SK-N-SH (cell line): ENCODE measurements at regions not wholly inside any gene's neighbourhood (a gene's known extent, or its start where the extent isn't known, plus 50 kb on each side); places are given as distances from the start of the nearest gene placed in this dataset.

Experiments used
- CTCF ChIA-PET: fragments of 300-600, 350-600 bp; formaldehyde crosslinking; extraction: SDS; loops from one replicate; lab custom pipeline; 2021; lab: Yijun Ruan, JAX
- POLR2A ChIA-PET: fragments of 350-600 bp; sonication (Branson Sonifier 250); formaldehyde crosslinking; extraction: SDS; loops from one replicate; lab custom pipeline; 2020; ENCODE audit warnings: antibody characterized with exemption, inconsistent platforms; lab: Yijun Ruan, JAX
- DNase-seq: peaks from one replicate; pipeline ENCODE4 v3.0.0; 2012
- H2AFZ ChIP-seq: fragments of 200-600 bp; sonication (generic); 2 replicates; pipeline ENCODE4 v1.8.1; 2016; ENCODE audit warnings: antibody characterized with exemption, mild to moderate bottlenecking, low read depth
- H3F3A ChIP-seq: fragments of 200-600 bp; sonication (generic); replicated peaks from 2 replicates; pipeline ENCODE3; 2016; ENCODE audit warnings: antibody characterized with exemption, mild to moderate bottlenecking; ENCODE audit not compliant: insufficient read depth
- H3K27ac ChIP-seq, 2 experiments: fragments of 200-500 bp in 1 of 2; fragments of 200-600 bp in 1 of 2; sonication (Bioruptor generic) in 1 of 2; sonication (generic), shearing (Covaris generic) in 1 of 2; 2 replicates each; pipeline versions ENCODE4 v1.5.1 to v1.6.1; 2014 to 2016; ENCODE audit warnings: low read depth in 2 of 2, inconsistent platforms in 1 of 2, low read length in 1 of 2, mild to moderate bottlenecking in 1 of 2, mixed read lengths in 1 of 2
- H3K27me3 ChIP-seq: fragments of 200-600 bp; sonication (generic), shearing (Covaris generic); 2 replicates; pipeline ENCODE4 v1.6.1; 2016; ENCODE audit warnings: mixed run types; ENCODE audit not compliant: insufficient read depth
- H3K36me3 ChIP-seq, 2 experiments: fragments of 200-500 bp in 1 of 2; fragments of 200-600 bp in 1 of 2; sonication (Bioruptor generic) in 1 of 2; sonication (generic) in 1 of 2; replicated peaks in 1 of 2; 2 replicates each; pipeline versions ENCODE3 to v1.5.1; 2014 to 2016; ENCODE audit warnings: low read length in 1 of 2, mild to moderate bottlenecking in 1 of 2; ENCODE audit not compliant: insufficient read depth in 2 of 2, control insufficient read depth in 1 of 2
- H3K4me1 ChIP-seq, 2 experiments: fragments of 200-500 bp in 1 of 2; fragments of 200-600 bp in 1 of 2; sonication (Bioruptor generic) in 1 of 2; sonication (generic), shearing (Covaris generic) in 1 of 2; 2 replicates each; pipeline versions ENCODE4 v1.5.1 to v1.6.1; 2014 to 2016; ENCODE audit warnings: low read depth in 1 of 2, low read length in 1 of 2, mixed run types in 1 of 2; ENCODE audit not compliant: insufficient read depth in 2 of 2, control insufficient read depth in 1 of 2
- H3K4me2 ChIP-seq: fragments of 200-600 bp; sonication (generic), shearing (Covaris generic); 2 replicates; pipeline ENCODE4 v1.6.1; 2017; ENCODE audit warnings: mixed run types
- H3K4me3 ChIP-seq, 2 experiments: fragments of 200-500 bp in 1 of 2; fragments of 200-600 bp in 1 of 2; sonication (Bioruptor generic) in 1 of 2; sonication (generic), shearing (Covaris generic) in 1 of 2; 2 replicates each; pipeline versions ENCODE4 v1.5.1 to v1.8.1; 2014 to 2016; ENCODE audit warnings: low read depth in 2 of 2, inconsistent platforms in 1 of 2, low read length in 1 of 2, mild to moderate bottlenecking in 1 of 2, mixed read lengths in 1 of 2, moderate library complexity in 1 of 2
- H3K79me2 ChIP-seq: fragments of 200-600 bp; sonication (generic); 2 replicates; pipeline ENCODE4 v1.8.1; 2017; ENCODE audit warnings: mild to moderate bottlenecking; ENCODE audit not compliant: insufficient read depth
- H3K9ac ChIP-seq: fragments of 200-600 bp; sonication (generic); 2 replicates; pipeline ENCODE4 v1.6.1; 2017; ENCODE audit warnings: mixed run types
- H3K9me2 ChIP-seq: fragments of 200-600 bp; sonication (generic); 2 replicates; pipeline ENCODE4 v1.6.1; 2017; ENCODE audit warnings: mixed run types
- H3K9me3 ChIP-seq: fragments of 200-600 bp; sonication (generic); 2 replicates; pipeline ENCODE4 v1.6.1; 2017; ENCODE audit warnings: mixed run types, mild to moderate bottlenecking, moderate library complexity
- H4K20me1 ChIP-seq: fragments of 200-600 bp; sonication (generic); 2 replicates; pipeline ENCODE4 v1.6.1; 2017; ENCODE audit warnings: mild to moderate bottlenecking, mixed run types; ENCODE audit not compliant: insufficient read depth
- EZH2phosphoT487 ChIP-seq: fragments of 200-600 bp; sonication (generic); IDR thresholded peaks from 2 replicates; pipeline ENCODE4 v1.6.1; 2017; ENCODE audit warnings: low read depth, mixed run types, mild to moderate bottlenecking, antibody characterized with exemption, moderate library complexity, borderline replicate concordance
- FOXJ3 ChIP-seq: sonication (generic); formaldehyde crosslinking; IDR thresholded peaks from 2 replicates; pipeline ENCODE4 v1.5.1; 2020; ENCODE audit warnings: mild to moderate bottlenecking, missing genetic modification reagents
- GABPA ChIP-seq: IDR thresholded peaks from 2 replicates; pipeline ENCODE4 v1.4.0; 2012; ENCODE audit warnings: low read depth, mild to moderate bottlenecking
- GATA2 ChIP-seq: sonication (generic); formaldehyde crosslinking; IDR thresholded peaks from 2 replicates; pipeline ENCODE4 v1.5.0; 2020; ENCODE audit warnings: mild to moderate bottlenecking, missing genetic modification reagents
- NFIC ChIP-seq: IDR thresholded peaks from 2 replicates; pipeline ENCODE4 v1.4.0; 2012; ENCODE audit warnings: borderline replicate concordance
- NRF1 ChIP-seq: IDR thresholded peaks from 2 replicates; pipeline ENCODE4 v1.6.1; 2012; ENCODE audit warnings: low read depth, mild to moderate bottlenecking, low read length
- RAD21 ChIP-seq: IDR thresholded peaks from 2 replicates; pipeline ENCODE4 v1.6.1; 2012; ENCODE audit warnings: mild to moderate bottlenecking, low read length
- RXRA ChIP-seq: IDR thresholded peaks from 2 replicates; pipeline ENCODE4 v1.4.0; 2012; ENCODE audit warnings: low read depth, mild to moderate bottlenecking, borderline replicate concordance
- SMC3 ChIP-seq: IDR thresholded peaks from 2 replicates; pipeline ENCODE4 v1.6.1; 2012; ENCODE audit warnings: low read depth, low read length, improper control_type of control experiment
- WGBS: methylation state at CpG from one replicate; pipeline ENCODE4 v1.1.6; 2017; ENCODE audit warnings: low lambda C conversion rate; 5-methylcytosine and 5-hydroxymethylcytosine counted together
- TF ChIP-seq, protein P1 (sequence below): IDR thresholded peaks from 2 replicates; pipeline ENCODE4 v1.4.0; 2012; ENCODE audit warnings: low read depth, borderline replicate concordance
- TF ChIP-seq, protein P2 (sequence below): fragments of 200-600 bp; sonication (generic); IDR thresholded peaks from 2 replicates; pipeline ENCODE4 v1.6.1; 2017; ENCODE audit warnings: antibody characterized with exemption, mild to moderate bottlenecking, moderate library complexity
- TF ChIP-seq, protein P3 (sequence below): IDR thresholded peaks from 2 replicates; pipeline ENCODE4 v1.4.0; 2012; ENCODE audit warnings: low read depth, borderline replicate concordance

DNA sequence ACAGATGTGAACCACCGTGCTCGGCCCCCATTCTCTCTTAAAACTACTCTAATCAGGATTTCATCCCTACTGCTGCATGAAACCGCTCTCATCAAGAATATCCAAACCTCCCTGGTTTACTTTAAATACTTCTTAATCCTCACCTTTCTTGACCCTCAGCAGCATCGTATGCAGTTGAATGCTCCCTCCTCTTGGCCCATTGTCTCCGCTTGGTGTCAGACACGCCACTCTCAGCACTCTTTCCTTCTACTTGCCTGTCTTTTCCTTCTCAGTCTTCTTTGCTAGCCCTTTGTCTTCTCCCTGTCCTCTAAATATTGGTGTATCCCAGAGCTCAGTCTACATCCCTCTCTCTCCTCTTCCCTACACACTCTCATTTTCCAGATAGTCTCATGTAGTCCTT lies 314.9 kb downstream of the MRPL39 start:
- ChIA-PET CTCF (no interaction called here), POLR2A (no interaction called here)
- no peak overlapping the region for H3K9ac ChIP-seq
- no peaks in the 10 kb centered on the region; the same call in 1 of the 2 replicates for H3K9me3 ChIP-seq
- no peaks in the 10 kb centered on the region for H3K79me2 ChIP-seq
- no peaks in the 10 kb centered on the region for H3K27me3 ChIP-seq
- H3K4me3 ChIP-seq, result no peak overlapping the region
- 83% methylated on average over 6 of the region's 6 CpGs for WGBS
- no peak for DNase-seq
- TF ChIP-seq, protein P1, sequence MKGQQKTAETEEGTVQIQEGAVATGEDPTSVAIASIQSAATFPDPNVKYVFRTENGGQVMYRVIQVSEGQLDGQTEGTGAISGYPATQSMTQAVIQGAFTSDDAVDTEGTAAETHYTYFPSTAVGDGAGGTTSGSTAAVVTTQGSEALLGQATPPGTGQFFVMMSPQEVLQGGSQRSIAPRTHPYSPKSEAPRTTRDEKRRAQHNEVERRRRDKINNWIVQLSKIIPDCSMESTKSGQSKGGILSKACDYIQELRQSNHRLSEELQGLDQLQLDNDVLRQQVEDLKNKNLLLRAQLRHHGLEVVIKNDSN, result no peak
- no peak for TF ChIP-seq RXRA
- no peak for TF ChIP-seq NRF1
- H3K4me1 ChIP-seq, result no peaks in the 10 kb centered on the region
- H3K9me2 ChIP-seq, result no peaks in the 10 kb centered on the region
- no peak overlapping the region for H2AFZ ChIP-seq
- H3K4me2 ChIP-seq, result no peak overlapping the region
- no peaks in the 10 kb centered on the region for H4K20me1 ChIP-seq
- no peaks in the 10 kb centered on the region for H3K36me3 ChIP-seq
- no peak overlapping the region for H3K27ac ChIP-seq
- peaks cover 4% of the 10 kb centered on the region for H3F3A ChIP-seq

DNA sequence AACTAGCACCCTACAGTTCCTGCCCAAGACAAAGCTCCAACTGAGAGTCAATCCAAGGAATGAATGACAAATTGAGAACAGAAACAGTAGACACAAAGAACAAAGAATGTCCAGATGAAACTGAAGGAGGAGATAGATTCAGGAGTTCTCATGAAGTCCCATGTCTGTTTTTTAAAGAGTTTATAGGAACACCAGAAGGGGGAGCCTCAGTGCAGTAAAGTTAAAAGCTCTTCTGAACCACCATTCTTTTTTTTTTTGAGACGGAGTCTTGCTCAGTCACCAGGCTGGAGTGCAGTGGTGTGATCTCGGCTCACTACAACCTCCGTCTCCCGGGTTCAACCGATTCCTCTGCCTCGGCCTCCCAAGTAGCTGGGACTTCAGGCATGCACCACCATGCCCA lies 323.6 kb downstream of the MRPL39 start:
- POLR2A ChIA-PET, result no interaction called here
- Histone ChIP-seq H3K79me2 (no peaks in the 10 kb centered on the region), H3F3A (peaks cover 4% of the 10 kb centered on the region), H4K20me1 (no peaks in the 10 kb centered on the region), H3K9me3 (no peaks in the 10 kb centered on the region), H3K27me3 (no peaks in the 10 kb centered on the region), H3K9me2 (no peaks in the 10 kb centered on the region), H3K27ac (no peak overlapping the region), H3K9ac (no peak overlapping the region), H3K4me2 (no peak overlapping the region), H2AFZ (no peak overlapping the region), H3K36me3 (no peaks in the 10 kb centered on the region), H3K4me1 (no peaks in the 10 kb centered on the region), H3K4me3 (no peak overlapping the region; a peak in 1 of 4 replicates)
- 0 out of 2 replicates have a peak, but pooled peaks have one; percentile 10 for TF ChIP-seq RAD21
- no peak for TF ChIP-seq GABPA
- TF ChIP-seq, protein P2, sequence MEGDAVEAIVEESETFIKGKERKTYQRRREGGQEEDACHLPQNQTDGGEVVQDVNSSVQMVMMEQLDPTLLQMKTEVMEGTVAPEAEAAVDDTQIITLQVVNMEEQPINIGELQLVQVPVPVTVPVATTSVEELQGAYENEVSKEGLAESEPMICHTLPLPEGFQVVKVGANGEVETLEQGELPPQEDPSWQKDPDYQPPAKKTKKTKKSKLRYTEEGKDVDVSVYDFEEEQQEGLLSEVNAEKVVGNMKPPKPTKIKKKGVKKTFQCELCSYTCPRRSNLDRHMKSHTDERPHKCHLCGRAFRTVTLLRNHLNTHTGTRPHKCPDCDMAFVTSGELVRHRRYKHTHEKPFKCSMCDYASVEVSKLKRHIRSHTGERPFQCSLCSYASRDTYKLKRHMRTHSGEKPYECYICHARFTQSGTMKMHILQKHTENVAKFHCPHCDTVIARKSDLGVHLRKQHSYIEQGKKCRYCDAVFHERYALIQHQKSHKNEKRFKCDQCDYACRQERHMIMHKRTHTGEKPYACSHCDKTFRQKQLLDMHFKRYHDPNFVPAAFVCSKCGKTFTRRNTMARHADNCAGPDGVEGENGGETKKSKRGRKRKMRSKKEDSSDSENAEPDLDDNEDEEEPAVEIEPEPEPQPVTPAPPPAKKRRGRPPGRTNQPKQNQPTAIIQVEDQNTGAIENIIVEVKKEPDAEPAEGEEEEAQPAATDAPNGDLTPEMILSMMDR, result peak; percentile 45
- TF ChIP-seq RXRA, result no peak
- peak; percentile 15; the same call in 1 of the 2 replicates for TF ChIP-seq SMC3
- TF ChIP-seq FOXJ3, result no peak
- no peak for DNase-seq
- CTCF ChIA-PET, result interaction anchor here (1.2 to 1.5 kb wide), 3 partner anchors 11 to 102 kb away, joined by 3 to 9 read pairs (median 5); no protein-coding TSS in a partner anchor
- whole genome bisulfite sequencing, result 94% methylated on average over 6 of the region's 6 CpGs

DNA sequence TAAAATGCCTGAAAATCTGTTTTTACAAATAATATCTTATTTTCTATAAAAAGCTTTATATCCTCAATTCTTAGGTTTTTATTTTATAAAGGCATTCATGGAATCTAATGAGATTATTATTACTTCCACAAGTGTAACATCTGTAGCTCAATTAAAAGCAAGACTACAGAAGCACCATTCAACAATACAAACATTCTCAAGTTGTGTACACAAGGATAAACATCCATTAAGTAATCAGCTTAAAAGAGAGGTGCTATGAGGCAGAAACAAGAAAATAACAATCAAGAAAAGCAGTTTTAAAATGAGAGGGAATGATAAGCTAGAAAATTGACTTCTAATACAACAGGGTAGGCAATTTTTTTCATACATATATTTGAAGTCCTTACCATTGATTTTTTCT lies 326.1 kb downstream of the MRPL39 start:
- Histone ChIP-seq H3K4me1 (no peaks in the 10 kb centered on the region), H4K20me1 (no peaks in the 10 kb centered on the region), H3K27me3 (no peaks in the 10 kb centered on the region), H3K36me3 (no peaks in the 10 kb centered on the region), H3K9me3 (no peaks in the 10 kb centered on the region), H3K4me2 (no peak overlapping the region), H2AFZ (no peak overlapping the region), H3K4me3 (no peak overlapping the region), H3F3A (no peaks in the 10 kb centered on the region), H3K79me2 (no peaks in the 10 kb centered on the region), H3K9me2 (no peaks in the 10 kb centered on the region), H3K27ac (no peak overlapping the region), H3K9ac (no peak overlapping the region)
- ChIA-PET CTCF (interaction anchor here (0.8 to 1.1 kb wide), 2 partner anchors 15 to 384 kb away, joined by 3 read pairs; no protein-coding TSS in a partner anchor), POLR2A (no interaction called here)
- TF ChIP-seq RXRA (no peak), FOXJ3 (no peak), GABPA (no peak), NFIC (no peak), EZH2phosphoT487 (no peak), GATA2 (CRISPR knock-in tag) (no peak)
- TF ChIP-seq, protein P3, sequence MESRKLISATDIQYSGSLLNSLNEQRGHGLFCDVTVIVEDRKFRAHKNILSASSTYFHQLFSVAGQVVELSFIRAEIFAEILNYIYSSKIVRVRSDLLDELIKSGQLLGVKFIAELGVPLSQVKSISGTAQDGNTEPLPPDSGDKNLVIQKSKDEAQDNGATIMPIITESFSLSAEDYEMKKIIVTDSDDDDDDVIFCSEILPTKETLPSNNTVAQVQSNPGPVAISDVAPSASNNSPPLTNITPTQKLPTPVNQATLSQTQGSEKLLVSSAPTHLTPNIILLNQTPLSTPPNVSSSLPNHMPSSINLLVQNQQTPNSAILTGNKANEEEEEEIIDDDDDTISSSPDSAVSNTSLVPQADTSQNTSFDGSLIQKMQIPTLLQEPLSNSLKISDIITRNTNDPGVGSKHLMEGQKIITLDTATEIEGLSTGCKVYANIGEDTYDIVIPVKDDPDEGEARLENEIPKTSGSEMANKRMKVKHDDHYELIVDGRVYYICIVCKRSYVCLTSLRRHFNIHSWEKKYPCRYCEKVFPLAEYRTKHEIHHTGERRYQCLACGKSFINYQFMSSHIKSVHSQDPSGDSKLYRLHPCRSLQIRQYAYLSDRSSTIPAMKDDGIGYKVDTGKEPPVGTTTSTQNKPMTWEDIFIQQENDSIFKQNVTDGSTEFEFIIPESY, result no peak
- no peak for DNase-seq
